Neural cell (in vitro differentiated cells): ENCODE measurements at regions not wholly inside any gene's neighbourhood (a gene's known extent, or its start where the extent isn't known, plus 50 kb on each side); places are given as distances from the start of the nearest gene placed in this dataset.

Experiments used
- H2AFZ ChIP-seq: fragments of 200-600, 300-800 bp; sonication (generic), shearing (Covaris generic); 2 replicates; pipeline ENCODE4 v1.6.0; 2014; ENCODE audit warnings: low read depth, mild to moderate bottlenecking, antibody characterized with exemption, low read length, moderate library complexity
- H3F3A ChIP-seq: fragments of 200-600 bp; shearing (Covaris generic); 2 replicates; pipeline ENCODE4 v1.6.1; 2016; ENCODE audit warnings: mild to moderate bottlenecking, moderate library complexity, mixed read lengths, antibody characterized with exemption, low read length; ENCODE audit not compliant: insufficient read depth, poor library complexity, severe bottlenecking
- H3K27ac ChIP-seq: fragments of 200-600, 300-800 bp; sonication (generic), shearing (Covaris generic); 2 replicates; pipeline ENCODE4 v1.5.1; 2014; ENCODE audit warnings: mild to moderate bottlenecking, low read length, moderate library complexity
- H3K27me3 ChIP-seq: fragments of 300-800, 200-600 bp; sonication (generic), shearing (Covaris generic); 2 replicates; pipeline ENCODE4 v1.6.0; 2014; ENCODE audit warnings: mild to moderate bottlenecking, low read depth, low read length, moderate library complexity; ENCODE audit not compliant: insufficient read depth
- H3K36me3 ChIP-seq: fragments of 300-800, 200-600 bp; sonication (generic), shearing (Covaris generic); 2 replicates; pipeline ENCODE4 v1.5.1; 2014; ENCODE audit warnings: mild to moderate bottlenecking, antibody characterized with exemption, low read length, moderate library complexity; ENCODE audit not compliant: insufficient read depth
- H3K4me2 ChIP-seq: fragments of 300-800, 200-600 bp; sonication (generic), shearing (Covaris generic); 2 replicates; pipeline ENCODE4 v1.6.0; 2014; ENCODE audit warnings: mild to moderate bottlenecking, low read length
- H3K4me3 ChIP-seq: fragments of 300-800, 200-600 bp; sonication (generic), shearing (Covaris generic); 2 replicates; pipeline ENCODE4 v1.5.1; 2014; ENCODE audit warnings: mild to moderate bottlenecking, low read length, moderate library complexity
- H3K79me2 ChIP-seq: fragments of 200-600 bp; shearing (Covaris generic); replicated peaks from 2 replicates; pipeline ENCODE4 v1.6.0; 2014; ENCODE audit warnings: mild to moderate bottlenecking, low read length, moderate library complexity; ENCODE audit not compliant: insufficient read depth
- H3K9ac ChIP-seq: fragments of 300-800, 200-600 bp; sonication (generic), shearing (Covaris generic); 2 replicates; pipeline ENCODE4 v1.6.1; 2016; ENCODE audit warnings: mild to moderate bottlenecking, low read length, mixed read lengths
- H3K9me2 ChIP-seq: fragments of 200-600 bp; shearing (Covaris generic); 2 replicates; pipeline ENCODE4 v1.6.1; 2016; ENCODE audit warnings: mild to moderate bottlenecking, low read length, mixed read lengths; ENCODE audit not compliant: insufficient read depth
- H3K9me3 ChIP-seq: fragments of 200-600, 300-800 bp; sonication (generic), shearing (Covaris generic); 2 replicates; pipeline ENCODE4 v1.6.1; 2016; ENCODE audit warnings: mild to moderate bottlenecking, mixed run types, low read length, moderate library complexity, mixed read lengths
- H4K20me1 ChIP-seq: fragments of 200-600 bp; shearing (Covaris generic); 2 replicates; pipeline ENCODE4 v1.6.1; 2016; ENCODE audit warnings: mild to moderate bottlenecking, mixed run types; ENCODE audit not compliant: insufficient read depth
- EP300 ChIP-seq: fragments of 450-650 bp; conservative IDR thresholded peaks from 2 replicates; pipeline ENCODE4 v1.6.1; 2014; ENCODE audit warnings: antibody characterized with exemption, mild to moderate bottlenecking, moderate library complexity; ENCODE audit not compliant: poor library complexity, severe bottlenecking
- EZH2 ChIP-seq: fragments of 200-600, 300-800 bp; shearing (Covaris generic), sonication (generic); IDR thresholded peaks from 2 replicates; pipeline ENCODE4 v1.6.1; 2014; ENCODE audit warnings: antibody characterized with exemption, low read length, borderline replicate concordance, mild to moderate bottlenecking; ENCODE audit not compliant: insufficient read depth, poor library complexity, severe bottlenecking
- MXI1 ChIP-seq: fragments of 450-650 bp; conservative IDR thresholded peaks from 2 replicates; pipeline ENCODE4 v1.6.1; 2014; ENCODE audit warnings: antibody characterized with exemption, mild to moderate bottlenecking; ENCODE audit not compliant: poor library complexity, severe bottlenecking
- POLR2AphosphoS5 ChIP-seq: IDR thresholded peaks from 2 replicates; pipeline ENCODE4 v1.6.1; 2012
- RAD21 ChIP-seq: fragments of 450-650 bp; conservative IDR thresholded peaks from 2 replicates; pipeline ENCODE4 v1.6.1; 2014; ENCODE audit warnings: antibody characterized with exemption, mild to moderate bottlenecking, moderate library complexity
- TAF1 ChIP-seq: IDR thresholded peaks from 2 replicates; pipeline ENCODE4 v1.6.1; 2012; ENCODE audit warnings: low read depth
- TF ChIP-seq, protein P1 (sequence below): fragments of 450-650 bp; IDR thresholded peaks from 2 replicates; pipeline ENCODE4 v1.5.1; 2014; ENCODE audit warnings: antibody characterized with exemption, mild to moderate bottlenecking, moderate library complexity; ENCODE audit not compliant: poor library complexity, severe bottlenecking
- TF ChIP-seq, protein P2 (sequence below): IDR thresholded peaks from 2 replicates; pipeline ENCODE4 v1.6.1; 2012; ENCODE audit warnings: borderline replicate concordance

DNA sequence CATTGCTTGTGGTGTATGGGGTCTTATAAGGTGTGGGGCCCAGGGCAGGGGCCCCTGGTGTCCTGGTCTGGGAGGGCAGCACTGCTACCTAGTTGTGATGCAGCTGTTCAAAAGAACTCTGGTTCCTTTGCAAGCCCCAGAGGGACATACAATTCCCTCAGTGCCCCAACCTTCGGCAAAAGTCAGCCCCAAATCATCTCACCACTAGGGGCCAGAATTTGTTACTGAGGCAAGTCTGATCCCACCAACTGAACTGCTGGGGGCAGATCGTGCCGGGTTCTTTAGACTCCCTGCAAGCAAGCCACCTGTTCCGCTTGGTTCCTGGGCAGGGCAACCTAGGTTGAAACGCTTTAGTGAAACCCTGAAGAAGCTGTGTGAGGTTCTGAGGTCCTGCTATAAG is 180.1 kb upstream of the S100G start:
- H3K27ac ChIP-seq = no peak overlapping the region
- no peaks in the 10 kb centered on the region for H4K20me1 ChIP-seq
- H2AFZ ChIP-seq = no peak overlapping the region
- no peaks in the 10 kb centered on the region for H3K9me3 ChIP-seq
- no peak for TF ChIP-seq POLR2AphosphoS5
- TF ChIP-seq RAD21 = no peak
- TF ChIP-seq EZH2 = no peak
- TF ChIP-seq TAF1 = no peak
- TF ChIP-seq, protein P1, sequence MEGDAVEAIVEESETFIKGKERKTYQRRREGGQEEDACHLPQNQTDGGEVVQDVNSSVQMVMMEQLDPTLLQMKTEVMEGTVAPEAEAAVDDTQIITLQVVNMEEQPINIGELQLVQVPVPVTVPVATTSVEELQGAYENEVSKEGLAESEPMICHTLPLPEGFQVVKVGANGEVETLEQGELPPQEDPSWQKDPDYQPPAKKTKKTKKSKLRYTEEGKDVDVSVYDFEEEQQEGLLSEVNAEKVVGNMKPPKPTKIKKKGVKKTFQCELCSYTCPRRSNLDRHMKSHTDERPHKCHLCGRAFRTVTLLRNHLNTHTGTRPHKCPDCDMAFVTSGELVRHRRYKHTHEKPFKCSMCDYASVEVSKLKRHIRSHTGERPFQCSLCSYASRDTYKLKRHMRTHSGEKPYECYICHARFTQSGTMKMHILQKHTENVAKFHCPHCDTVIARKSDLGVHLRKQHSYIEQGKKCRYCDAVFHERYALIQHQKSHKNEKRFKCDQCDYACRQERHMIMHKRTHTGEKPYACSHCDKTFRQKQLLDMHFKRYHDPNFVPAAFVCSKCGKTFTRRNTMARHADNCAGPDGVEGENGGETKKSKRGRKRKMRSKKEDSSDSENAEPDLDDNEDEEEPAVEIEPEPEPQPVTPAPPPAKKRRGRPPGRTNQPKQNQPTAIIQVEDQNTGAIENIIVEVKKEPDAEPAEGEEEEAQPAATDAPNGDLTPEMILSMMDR = no peak
- no peaks in the 10 kb centered on the region for H3K36me3 ChIP-seq
- H3F3A ChIP-seq = no peaks in the 10 kb centered on the region
- no peak overlapping the region for H3K4me3 ChIP-seq
- no peaks in the 10 kb centered on the region for H3K79me2 ChIP-seq
- H3K9me2 ChIP-seq = no peaks in the 10 kb centered on the region
- H3K27me3 ChIP-seq = no peaks in the 10 kb centered on the region
- H3K9ac ChIP-seq = no peak overlapping the region
- no peak overlapping the region for H3K4me2 ChIP-seq

DNA sequence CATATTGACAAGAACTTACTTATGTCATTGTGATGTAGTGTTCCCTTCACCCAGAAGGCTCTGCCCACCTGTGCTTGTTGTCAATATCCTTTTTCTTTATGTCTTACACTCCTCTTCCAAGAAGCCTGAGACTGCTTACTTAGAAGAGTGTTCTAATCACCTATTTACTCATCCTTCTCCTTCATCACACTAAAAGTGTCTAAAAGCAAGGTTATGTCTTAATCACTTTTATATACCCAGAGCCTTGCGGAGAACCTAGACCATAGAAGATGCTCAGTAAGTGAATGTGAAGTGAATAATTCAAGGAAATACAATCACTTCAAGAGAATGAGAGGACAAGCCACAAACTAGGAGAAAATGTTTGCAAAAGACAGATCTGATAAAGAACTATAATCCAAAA is 177.6 kb upstream of the S100G start:
- TF ChIP-seq EP300 (no peak), POLR2AphosphoS5 (no peak)
- no peak overlapping the region for H3K27ac ChIP-seq
- H3K9me3 ChIP-seq = no peaks in the 10 kb centered on the region
- H3K79me2 ChIP-seq = no peaks in the 10 kb centered on the region
- no peaks in the 10 kb centered on the region for H3K27me3 ChIP-seq
- H4K20me1 ChIP-seq = no peaks in the 10 kb centered on the region
- H3K36me3 ChIP-seq = no peaks in the 10 kb centered on the region
- no peak overlapping the region for H3K9ac ChIP-seq
- H3K4me3 ChIP-seq = no peak overlapping the region
- H3K9me2 ChIP-seq = no peaks in the 10 kb centered on the region
- H2AFZ ChIP-seq = no peak overlapping the region
- no peak overlapping the region for H3K4me2 ChIP-seq
- no peaks in the 10 kb centered on the region for H3F3A ChIP-seq

DNA sequence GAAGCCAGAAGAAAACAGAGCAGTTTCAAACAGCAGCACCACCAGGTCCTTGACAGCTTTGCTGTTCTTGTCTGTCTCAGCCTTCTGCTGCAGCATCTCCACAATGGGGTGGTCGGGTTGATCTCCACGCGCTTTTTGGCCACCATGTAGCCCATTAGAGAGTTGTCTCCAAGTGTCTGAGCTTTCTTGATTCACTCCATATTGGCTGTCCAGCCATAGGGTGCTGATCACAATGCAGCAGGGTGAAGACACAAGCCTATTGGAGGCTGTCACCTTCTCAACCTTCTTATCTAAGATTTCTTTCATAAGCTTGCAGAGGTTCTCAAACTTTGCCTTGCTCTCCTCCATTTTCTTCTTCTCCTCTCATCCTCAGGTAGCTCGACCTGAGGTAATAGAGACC is 175.4 kb upstream of the S100G start:
- Histone ChIP-seq H3K36me3 (no peaks in the 10 kb centered on the region), H3K27me3 (no peaks in the 10 kb centered on the region), H3K9me2 (no peaks in the 10 kb centered on the region), H3K79me2 (no peaks in the 10 kb centered on the region), H3K9me3 (no peaks in the 10 kb centered on the region), H3K4me3 (no peak overlapping the region), H3F3A (no peaks in the 10 kb centered on the region), H3K27ac (no peak overlapping the region), H3K4me2 (no peak overlapping the region), H2AFZ (no peak overlapping the region), H3K9ac (no peak overlapping the region), H4K20me1 (no peaks in the 10 kb centered on the region)
- TF ChIP-seq TAF1 (no peak), MXI1 (no peak), EZH2 (no peak), RAD21 (no peak), POLR2AphosphoS5 (no peak)
- TF ChIP-seq, protein P2, sequence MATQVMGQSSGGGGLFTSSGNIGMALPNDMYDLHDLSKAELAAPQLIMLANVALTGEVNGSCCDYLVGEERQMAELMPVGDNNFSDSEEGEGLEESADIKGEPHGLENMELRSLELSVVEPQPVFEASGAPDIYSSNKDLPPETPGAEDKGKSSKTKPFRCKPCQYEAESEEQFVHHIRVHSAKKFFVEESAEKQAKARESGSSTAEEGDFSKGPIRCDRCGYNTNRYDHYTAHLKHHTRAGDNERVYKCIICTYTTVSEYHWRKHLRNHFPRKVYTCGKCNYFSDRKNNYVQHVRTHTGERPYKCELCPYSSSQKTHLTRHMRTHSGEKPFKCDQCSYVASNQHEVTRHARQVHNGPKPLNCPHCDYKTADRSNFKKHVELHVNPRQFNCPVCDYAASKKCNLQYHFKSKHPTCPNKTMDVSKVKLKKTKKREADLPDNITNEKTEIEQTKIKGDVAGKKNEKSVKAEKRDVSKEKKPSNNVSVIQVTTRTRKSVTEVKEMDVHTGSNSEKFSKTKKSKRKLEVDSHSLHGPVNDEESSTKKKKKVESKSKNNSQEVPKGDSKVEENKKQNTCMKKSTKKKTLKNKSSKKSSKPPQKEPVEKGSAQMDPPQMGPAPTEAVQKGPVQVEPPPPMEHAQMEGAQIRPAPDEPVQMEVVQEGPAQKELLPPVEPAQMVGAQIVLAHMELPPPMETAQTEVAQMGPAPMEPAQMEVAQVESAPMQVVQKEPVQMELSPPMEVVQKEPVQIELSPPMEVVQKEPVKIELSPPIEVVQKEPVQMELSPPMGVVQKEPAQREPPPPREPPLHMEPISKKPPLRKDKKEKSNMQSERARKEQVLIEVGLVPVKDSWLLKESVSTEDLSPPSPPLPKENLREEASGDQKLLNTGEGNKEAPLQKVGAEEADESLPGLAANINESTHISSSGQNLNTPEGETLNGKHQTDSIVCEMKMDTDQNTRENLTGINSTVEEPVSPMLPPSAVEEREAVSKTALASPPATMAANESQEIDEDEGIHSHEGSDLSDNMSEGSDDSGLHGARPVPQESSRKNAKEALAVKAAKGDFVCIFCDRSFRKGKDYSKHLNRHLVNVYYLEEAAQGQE = no peak
